ENCODE measurements at regions not wholly inside any gene's neighbourhood (a gene's known extent, or its start where the extent isn't known, plus 50 kb on each side); places are given as distances from the start of the nearest gene placed in this dataset.
"Not testable (repeated sequence)": the region's sequence is repeated elsewhere in the genome, so short reads cannot be mapped to it uniquely, and the experiment has no call there.

GRCh38 chr10:113499806-113500205 is 53.0 kb upstream of the HABP2 start:
- Histone ChIP-seq H3K27ac (replicated peaks) (no peak overlapping the region), H3K27me3 (ENCODE audit: insufficient read depth, poor library complexity, severe bottlenecking) (peaks cover 4% of the 10 kb centered on the region), H3K4me3 (replicated peaks; ENCODE audit: insufficient read depth, low read length) (no peak overlapping the region)
- TF ChIP-seq REST (IDR thresholded peaks at IDR 0.05; ENCODE audit: insufficient replicate concordance, low read depth): no peak
- TF ChIP-seq CTCF (IDR thresholded peaks at IDR 0.05; ENCODE audit: insufficient read depth, low read length): no peak
- no peak for TF ChIP-seq GABPA (IDR thresholded peaks at IDR 0.05; ENCODE audit: low read depth)
- TF ChIP-seq POLR2AphosphoS5 (IDR thresholded peaks at IDR 0.05; ENCODE audit: low read depth): no peak
- no peak for TF ChIP-seq SPI1 (IDR thresholded peaks at IDR 0.05; ENCODE audit: borderline replicate concordance, low read depth)
- DNase-seq (ENCODE audit: low read depth in 1 of 2, low spot score in 1 of 2): no peak

GRCh38 chr10:113501031-113501430 is 51.8 kb upstream of the HABP2 start:
- not testable (repeated sequence) for H3K27ac ChIP-seq (replicated peaks); DNase-seq (ENCODE audit: low read depth in 1 of 2, low spot score in 1 of 2); H3K4me3 ChIP-seq (replicated peaks; ENCODE audit: insufficient read depth, low read length); H3K27me3 ChIP-seq (ENCODE audit: insufficient read depth, poor library complexity, severe bottlenecking)

Data from HL-60 (cell line).